K562 (cell line): ENCODE measurements at regions not wholly inside any gene's neighbourhood (a gene's known extent, or its start where the extent isn't known, plus 50 kb on each side); places are given as distances from the start of the nearest gene placed in this dataset.

Experiments used
- ATAC-seq: fragments of 200-7000 bp; cut with Tn5 transposase; 3 replicates; pipeline ENCODE4 v1.9.1; 2020; ENCODE audit warnings: moderate library complexity
- BruUV-seq: library from RNA; stranded (reverse); fragments of 400-500 nt; replicated peaks from 2 replicates; lab custom pipeline; 2021; lab: Mats Ljungman, UMichigan
- CTCF ChIA-PET: fragments of 300-600 bp; formaldehyde crosslinking; extraction: SDS; loops from one replicate; lab custom pipeline; 2021; ENCODE audit warnings: low intra/inter-chr PET ratio; lab: Yijun Ruan, JAX
- POLR2A ChIA-PET: fragments of 300-600, 350-650 bp; sonication (Branson Sonifier 250); formaldehyde crosslinking; extraction: SDS; loops from one replicate; lab custom pipeline; 2021; ENCODE audit warnings: antibody characterized with exemption, inconsistent platforms; lab: Yijun Ruan, JAX
- DNase-seq, 4 experiments: peaks; one replicate each; pipeline versions ENCODE4 v3.0.0 to v3.0.0-alpha.2; 2011 to 2018; ENCODE audit warnings: low spot score in 3 of 4, mixed read lengths in 3 of 4; ENCODE audit errors: extremely low read depth in 1 of 4
- FAIRE-seq: peaks from 2 replicates; lab custom pipeline; 2011; peaks lifted over from hg19 to GRCh38; lab: Jason Lieb, UNC
- H2AFZ ChIP-seq: 2 replicates; pipeline ENCODE4 v1.6.0; 2011; ENCODE audit warnings: low read depth, low read length, control low read depth, inconsistent platforms
- H3K27ac ChIP-seq: fragments of 200-600 bp; 3 replicates; pipeline ENCODE4 v1.8.0; 2011; ENCODE audit warnings: low read depth, mild to moderate bottlenecking, control low read depth, inconsistent platforms, low read length, moderate library complexity, mixed read lengths; ENCODE audit errors: extremely low read depth
- H3K27me3 ChIP-seq, 2 experiments: fragments of 300-600 bp in 1 of 2; 2 replicates in 1 of 2; 3 replicates in 1 of 2; pipeline versions ENCODE4 v1.6.0 to v1.8.0; 2011; ENCODE audit warnings: inconsistent platforms in 2 of 2, low read length in 2 of 2, mild to moderate bottlenecking in 1 of 2, mixed read lengths in 1 of 2, moderate library complexity in 1 of 2; ENCODE audit not compliant: control insufficient read depth in 2 of 2, insufficient read depth in 2 of 2
- H3K36me3 ChIP-seq: fragments of 300-600 bp; 3 replicates; pipeline ENCODE4 v1.8.0; 2011; ENCODE audit warnings: mild to moderate bottlenecking, low read length, inconsistent platforms; ENCODE audit not compliant: control insufficient read depth, insufficient read depth
- H3K4me1 ChIP-seq, 2 experiments: fragments of 200-600 bp in 1 of 2; replicated peaks in 1 of 2; 2 replicates in 1 of 2; 3 replicates in 1 of 2; pipeline versions ENCODE4 v1.5.1 to v1.8.0; 2011; ENCODE audit warnings: inconsistent platforms in 2 of 2, low read length in 2 of 2, mild to moderate bottlenecking in 1 of 2, mixed read lengths in 1 of 2, moderate library complexity in 1 of 2; ENCODE audit not compliant: control insufficient read depth in 2 of 2, insufficient read depth in 2 of 2
- H3K4me2 ChIP-seq: 2 replicates; pipeline ENCODE4 v1.6.1; 2011; ENCODE audit warnings: low read length, control low read depth, inconsistent platforms, mixed read lengths; ENCODE audit not compliant: insufficient read depth
- H3K4me3 ChIP-seq: fragments of 200-600 bp; sonication (generic), shearing (Covaris generic); 2 replicates; pipeline ENCODE4 v1.5.1; 2016; ENCODE audit warnings: control low read depth, inconsistent platforms
- H3K79me2 ChIP-seq: fragments of 200-600 bp; 3 replicates; pipeline ENCODE4 v1.8.0; 2011; ENCODE audit warnings: low read length, inconsistent platforms; ENCODE audit not compliant: control insufficient read depth, insufficient read depth
- H3K9ac ChIP-seq, 2 experiments: 2 replicates each; pipeline versions ENCODE4 v1.6.0 to v1.6.1; 2011; ENCODE audit warnings: low read depth in 2 of 2, low read length in 2 of 2, control low read depth in 1 of 2, inconsistent platforms in 1 of 2, mild to moderate bottlenecking in 1 of 2, mixed read lengths in 1 of 2; ENCODE audit not compliant: insufficient read depth in 1 of 2
- H3K9me1 ChIP-seq: one replicate; pipeline ENCODE4 v1.6.0; 2011; ENCODE audit warnings: inconsistent platforms, mild to moderate bottlenecking, low read length, moderate library complexity; ENCODE audit not compliant: control insufficient read depth, insufficient read depth
- H3K9me3 ChIP-seq: replicated peaks from 2 replicates; pipeline ENCODE4 v1.5.1; 2011; ENCODE audit warnings: low read depth, low read length, inconsistent platforms; ENCODE audit not compliant: control insufficient read depth, insufficient read depth
- H4K20me1 ChIP-seq: replicated peaks from 2 replicates; pipeline ENCODE4 v1.6.1; 2011; ENCODE audit warnings: low read length, inconsistent platforms, mixed read lengths; ENCODE audit not compliant: control insufficient read depth, insufficient read depth
- CBX5 ChIP-seq: IDR thresholded peaks from 2 replicates; pipeline ENCODE4 v1.6.1; 2014; ENCODE audit warnings: low read depth, borderline replicate concordance
- HDAC1 ChIP-seq, 2 experiments: fragments of 450-650 bp; IDR thresholded peaks; 2 replicates each; pipeline ENCODE4 v1.6.1; 2016 to 2017; ENCODE audit warnings: inconsistent platforms in 1 of 2, mild to moderate bottlenecking in 1 of 2, moderate library complexity in 1 of 2
- ZNF133 ChIP-seq: fragments of 250-450 bp; sonication (Bioruptor Pico); IDR thresholded peaks from 2 replicates; pipeline ENCODE4 v1.4.0; 2020; ENCODE audit warnings: mild to moderate bottlenecking
- ZNF696 ChIP-seq: fragments of 250-450 bp; sonication (Bioruptor Pico); conservative IDR thresholded peaks from 2 replicates; pipeline ENCODE4 v1.4.0; 2020; ENCODE audit warnings: mild to moderate bottlenecking, moderate library complexity
- WGBS: fragments of 100-300 bp; shearing (Covaris generic); methylation state at CpG from one replicate; pipeline ENCODE4 v1.1.6; 2016; ENCODE audit warnings: low coverage, mixed read lengths; ENCODE audit not compliant: insufficient coverage; ENCODE audit errors: missing lambda C conversion rate; 5-methylcytosine and 5-hydroxymethylcytosine counted together
- in situ Hi-C: fragments of 300-500 bp; cut with MboI; formaldehyde crosslinking; loops from 4 replicates; pipeline ENCODE4 v1.15.0; 2018; ENCODE audit warnings: inconsistent platforms, mixed read lengths
- intact Hi-C: fragments of 100-400 bp; cut with micrococcal nuclease; formaldehyde crosslinking; loops from 2 replicates; pipeline ENCODE4 v1.14.2; 2022
- TF ChIP-seq, protein P1 (sequence below): fragments of 250-450 bp; sonication (Bioruptor Pico); IDR thresholded peaks from 2 replicates; pipeline ENCODE4 v1.4.0; 2020; ENCODE audit warnings: borderline replicate concordance
- TF ChIP-seq, protein P2 (sequence below): fragments of 450-650 bp; IDR thresholded peaks from 2 replicates; pipeline ENCODE4 v1.6.1; 2017; ENCODE audit warnings: antibody characterized with exemption, mild to moderate bottlenecking
- TF ChIP-seq, protein P3 (sequence below), 3 experiments: fragments of 200-800 bp in 1 of 3; fragments of 250-450 bp in 1 of 3; fragments of 450-650 bp in 1 of 3; sonication (Bioruptor Pico) in 1 of 3; sonication (Bioruptor generic) in 1 of 3; formaldehyde crosslinking in 1 of 3; IDR thresholded peaks; 2 replicates each; pipeline versions ENCODE4 v1.6.1 to v1.8.0; 2016 to 2022; ENCODE audit warnings: mild to moderate bottlenecking in 2 of 3, missing genetic modification characterization in 2 of 3, missing compliant biosample characterization in 1 of 3, moderate library complexity in 1 of 3

DNA sequence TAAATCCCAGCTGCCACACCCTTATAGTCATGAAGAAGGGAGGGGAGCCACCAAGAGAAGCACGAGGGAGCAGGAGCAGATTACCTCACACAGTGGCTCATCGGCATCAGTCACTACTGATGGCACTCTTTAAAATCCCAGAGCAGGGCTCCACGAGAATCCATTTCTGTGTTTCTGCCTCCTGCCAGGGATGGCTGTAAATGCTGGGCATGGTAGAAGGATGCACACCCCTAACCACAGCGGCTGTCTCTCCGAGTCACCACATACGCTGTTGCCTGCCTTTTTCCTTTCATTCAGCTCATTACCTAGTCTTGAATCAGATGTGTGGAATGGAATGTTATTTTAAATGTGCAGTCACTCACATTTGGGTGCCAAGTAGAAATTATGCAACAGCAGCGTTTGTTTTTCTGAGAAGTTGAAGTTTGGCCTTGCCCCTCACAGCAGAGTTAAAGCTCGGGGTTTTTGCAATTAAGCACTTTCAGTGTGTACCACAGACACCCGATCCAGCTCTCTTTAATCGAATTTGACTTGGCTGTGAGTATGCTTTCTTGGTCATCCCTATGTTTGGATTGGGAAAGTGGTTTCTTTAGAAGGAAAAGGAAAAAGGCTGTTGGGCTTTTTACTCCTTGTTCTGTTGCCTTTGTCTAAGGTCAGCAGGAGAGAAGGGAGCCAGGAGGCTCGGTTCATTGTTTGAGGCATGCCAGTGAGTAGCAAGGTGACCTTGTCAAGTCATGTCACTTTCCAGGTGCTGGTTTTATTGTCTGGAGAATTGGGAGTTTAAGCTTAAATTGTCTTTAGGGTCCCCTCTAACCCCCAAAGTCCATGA, 284.2 kb upstream of the TPM1 start:
- POLR2A ChIA-PET = interaction anchor here (1.2 kb wide), 1 partner anchor 9 kb away, joined by 3 read pairs; no protein-coding TSS in a partner anchor
- in situ Hi-C loops = no loop called here
- TF ChIP-seq, protein P1, sequence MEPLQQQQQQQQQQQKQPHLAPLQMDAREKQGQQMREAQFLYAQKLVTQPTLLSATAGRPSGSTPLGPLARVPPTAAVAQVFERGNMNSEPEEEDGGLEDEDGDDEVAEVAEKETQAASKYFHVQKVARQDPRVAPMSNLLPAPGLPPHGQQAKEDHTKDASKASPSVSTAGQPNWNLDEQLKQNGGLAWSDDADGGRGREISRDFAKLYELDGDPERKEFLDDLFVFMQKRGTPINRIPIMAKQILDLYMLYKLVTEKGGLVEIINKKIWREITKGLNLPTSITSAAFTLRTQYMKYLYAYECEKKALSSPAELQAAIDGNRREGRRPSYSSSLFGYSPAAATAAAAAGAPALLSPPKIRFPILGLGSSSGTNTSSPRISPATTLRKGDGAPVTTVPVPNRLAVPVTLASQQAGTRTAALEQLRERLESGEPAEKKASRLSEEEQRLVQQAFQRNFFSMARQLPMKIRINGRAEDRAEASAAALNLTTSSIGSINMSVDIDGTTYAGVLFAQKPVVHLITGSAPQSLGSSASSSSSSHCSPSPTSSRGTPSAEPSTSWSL = no peak
- TF ChIP-seq CBX5 = no peak
- TF ChIP-seq, protein P2, sequence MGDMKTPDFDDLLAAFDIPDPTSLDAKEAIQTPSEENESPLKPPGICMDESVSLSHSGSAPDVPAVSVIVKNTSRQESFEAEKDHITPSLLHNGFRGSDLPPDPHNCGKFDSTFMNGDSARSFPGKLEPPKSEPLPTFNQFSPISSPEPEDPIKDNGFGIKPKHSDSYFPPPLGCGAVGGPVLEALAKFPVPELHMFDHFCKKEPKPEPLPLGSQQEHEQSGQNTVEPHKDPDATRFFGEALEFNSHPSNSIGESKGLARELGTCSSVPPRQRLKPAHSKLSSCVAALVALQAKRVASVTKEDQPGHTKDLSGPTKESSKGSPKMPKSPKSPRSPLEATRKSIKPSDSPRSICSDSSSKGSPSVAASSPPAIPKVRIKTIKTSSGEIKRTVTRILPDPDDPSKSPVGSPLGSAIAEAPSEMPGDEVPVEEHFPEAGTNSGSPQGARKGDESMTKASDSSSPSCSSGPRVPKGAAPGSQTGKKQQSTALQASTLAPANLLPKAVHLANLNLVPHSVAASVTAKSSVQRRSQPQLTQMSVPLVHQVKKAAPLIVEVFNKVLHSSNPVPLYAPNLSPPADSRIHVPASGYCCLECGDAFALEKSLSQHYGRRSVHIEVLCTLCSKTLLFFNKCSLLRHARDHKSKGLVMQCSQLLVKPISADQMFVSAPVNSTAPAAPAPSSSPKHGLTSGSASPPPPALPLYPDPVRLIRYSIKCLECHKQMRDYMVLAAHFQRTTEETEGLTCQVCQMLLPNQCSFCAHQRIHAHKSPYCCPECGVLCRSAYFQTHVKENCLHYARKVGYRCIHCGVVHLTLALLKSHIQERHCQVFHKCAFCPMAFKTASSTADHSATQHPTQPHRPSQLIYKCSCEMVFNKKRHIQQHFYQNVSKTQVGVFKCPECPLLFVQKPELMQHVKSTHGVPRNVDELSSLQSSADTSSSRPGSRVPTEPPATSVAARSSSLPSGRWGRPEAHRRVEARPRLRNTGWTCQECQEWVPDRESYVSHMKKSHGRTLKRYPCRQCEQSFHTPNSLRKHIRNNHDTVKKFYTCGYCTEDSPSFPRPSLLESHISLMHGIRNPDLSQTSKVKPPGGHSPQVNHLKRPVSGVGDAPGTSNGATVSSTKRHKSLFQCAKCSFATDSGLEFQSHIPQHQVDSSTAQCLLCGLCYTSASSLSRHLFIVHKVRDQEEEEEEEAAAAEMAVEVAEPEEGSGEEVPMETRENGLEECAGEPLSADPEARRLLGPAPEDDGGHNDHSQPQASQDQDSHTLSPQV = no peak
- TF ChIP-seq, protein P3, sequence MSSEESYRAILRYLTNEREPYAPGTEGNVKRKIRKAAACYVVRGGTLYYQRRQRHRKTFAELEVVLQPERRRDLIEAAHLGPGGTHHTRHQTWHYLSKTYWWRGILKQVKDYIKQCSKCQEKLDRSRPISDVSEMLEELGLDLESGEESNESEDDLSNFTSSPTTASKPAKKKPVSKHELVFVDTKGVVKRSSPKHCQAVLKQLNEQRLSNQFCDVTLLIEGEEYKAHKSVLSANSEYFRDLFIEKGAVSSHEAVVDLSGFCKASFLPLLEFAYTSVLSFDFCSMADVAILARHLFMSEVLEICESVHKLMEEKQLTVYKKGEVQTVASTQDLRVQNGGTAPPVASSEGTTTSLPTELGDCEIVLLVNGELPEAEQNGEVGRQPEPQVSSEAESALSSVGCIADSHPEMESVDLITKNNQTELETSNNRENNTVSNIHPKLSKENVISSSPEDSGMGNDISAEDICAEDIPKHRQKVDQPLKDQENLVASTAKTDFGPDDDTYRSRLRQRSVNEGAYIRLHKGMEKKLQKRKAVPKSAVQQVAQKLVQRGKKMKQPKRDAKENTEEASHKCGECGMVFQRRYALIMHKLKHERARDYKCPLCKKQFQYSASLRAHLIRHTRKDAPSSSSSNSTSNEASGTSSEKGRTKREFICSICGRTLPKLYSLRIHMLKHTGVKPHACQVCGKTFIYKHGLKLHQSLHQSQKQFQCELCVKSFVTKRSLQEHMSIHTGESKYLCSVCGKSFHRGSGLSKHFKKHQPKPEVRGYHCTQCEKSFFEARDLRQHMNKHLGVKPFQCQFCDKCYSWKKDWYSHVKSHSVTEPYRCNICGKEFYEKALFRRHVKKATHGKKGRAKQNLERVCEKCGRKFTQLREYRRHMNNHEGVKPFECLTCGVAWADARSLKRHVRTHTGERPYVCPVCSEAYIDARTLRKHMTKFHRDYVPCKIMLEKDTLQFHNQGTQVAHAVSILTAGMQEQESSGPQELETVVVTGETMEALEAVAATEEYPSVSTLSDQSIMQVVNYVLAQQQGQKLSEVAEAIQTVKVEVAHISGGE (CRISPR knock-in tag; IDR thresholded peaks at IDR 0.05) = no peak
- no peak for TF ChIP-seq ZNF133
- no peak for TF ChIP-seq ZNF696
- TF ChIP-seq HDAC1 (IDR thresholded peaks at IDR 0.05) = no peak

More for the DNA sequence above, 284.2 kb upstream of the TPM1 start:
- under 1% methylated on average over 11 of the region's 11 CpGs for WGBS
- CTCF ChIA-PET = no interaction called here
- Histone ChIP-seq H4K20me1 (no peaks in the 10 kb centered on the region), H3K9ac (no peak overlapping the region), H3K27ac (no peak overlapping the region), H2AFZ (no peak overlapping the region), H3K79me2 (no peaks in the 10 kb centered on the region), H3K36me3 (no peaks in the 10 kb centered on the region), H3K4me3 (no peak overlapping the region), H3K27me3 (peaks cover 31 to 44% of the 10 kb centered on the region in 2 experiments), H3K4me2 (no peak overlapping the region), H3K9me1 (no peaks in the 10 kb centered on the region), H3K4me1 (no peaks in the 10 kb centered on the region), H3K9me3 (no peaks in the 10 kb centered on the region)
- no TSS peak for BruUV-seq
- ATAC-seq (no peak), DNase-seq (no peak), FAIRE-seq (no peak)
- intact Hi-C loops = no loop called here
